ENCODE measurements at regions not wholly inside any gene's neighbourhood (a gene's known extent, or its start where the extent isn't known, plus 50 kb on each side); places are given as distances from the start of the nearest gene placed in this dataset.
A peak's percentile ranks its signal among the peaks of the same experiment; 100 is the strongest.
"Not testable (repeated sequence)": the region's sequence is repeated elsewhere in the genome, so short reads cannot be mapped to it uniquely, and the experiment has no call there.

DNA sequence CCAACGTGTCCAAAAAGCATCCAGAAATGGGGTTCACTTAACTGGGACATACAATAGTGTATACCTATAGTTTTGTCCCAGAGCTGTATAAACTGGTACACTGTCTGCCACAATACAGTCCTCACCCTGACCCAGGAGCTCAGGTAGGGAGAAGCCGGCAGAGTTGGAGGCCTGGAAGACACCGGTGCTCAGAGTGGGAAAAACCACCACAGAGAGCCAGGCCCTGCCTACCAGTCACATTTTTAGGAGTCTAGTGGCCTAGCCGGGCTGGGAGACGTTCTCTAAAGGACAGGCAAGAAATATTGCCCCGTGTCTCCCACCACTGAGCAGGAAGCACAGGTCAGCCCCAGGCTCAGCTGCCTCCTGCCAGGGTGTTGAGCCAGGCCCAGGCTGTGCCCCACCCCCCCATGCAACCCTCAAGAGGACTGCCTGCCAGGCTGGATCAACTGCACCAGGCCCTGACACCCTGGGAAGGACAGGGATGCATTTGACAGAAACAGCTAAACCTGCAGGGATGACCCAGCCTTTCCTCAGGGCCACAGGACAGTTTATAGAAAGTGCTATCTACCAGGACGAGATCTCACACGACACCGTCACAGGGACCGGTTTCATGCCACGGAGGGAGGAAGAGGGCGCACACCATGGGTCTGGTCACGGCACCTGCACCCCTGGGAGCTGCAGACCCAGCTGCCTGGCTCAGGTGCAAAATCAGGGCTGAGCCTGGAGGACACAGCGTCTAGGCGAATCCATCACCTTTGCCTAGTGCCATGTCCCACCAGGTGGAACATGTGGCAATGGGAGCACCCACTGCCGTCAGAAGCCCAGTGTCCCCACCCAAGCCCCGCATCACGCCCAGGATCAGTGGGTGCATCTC lies 89.9 kb downstream of the TMEM18 start:
- Mint-ChIP-seq H3K4me1 (peaks cover 13% of the 10 kb centered on the region), H3K36me3 (no peaks in the 10 kb centered on the region), H3K4me3 (no peak overlapping the region), H3K27me3 (peaks cover 1% of the 10 kb centered on the region), H3K27ac (no peak overlapping the region), H3K9me3 (no peaks in the 10 kb centered on the region)

DNA sequence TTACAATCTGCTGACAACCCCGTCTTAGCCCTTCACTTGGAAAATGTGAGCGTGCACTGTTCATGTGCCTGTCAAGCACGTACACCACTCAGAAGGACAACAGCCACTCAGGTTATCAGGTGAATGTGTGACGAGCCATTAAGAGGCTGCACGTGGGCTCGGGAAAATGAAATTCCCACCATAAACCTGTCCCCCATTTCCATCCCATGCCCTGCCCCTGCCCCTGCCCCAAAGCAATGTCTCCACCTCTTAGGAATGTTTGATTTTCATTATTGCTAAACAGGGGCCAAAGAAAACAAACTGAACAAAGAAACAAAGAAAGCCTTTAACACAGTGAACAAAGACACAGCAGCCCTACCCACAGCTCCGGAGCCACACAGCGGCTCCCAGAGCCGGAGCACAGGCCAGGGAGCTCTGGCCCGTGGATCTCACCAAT lies 90.5 kb downstream of the TMEM18 start:
- no peaks in the 10 kb centered on the region for H3K36me3 Mint-ChIP-seq
- peaks cover 1% of the 10 kb centered on the region for H3K27me3 Mint-ChIP-seq
- no peak overlapping the region for H3K4me3 Mint-ChIP-seq

DNA sequence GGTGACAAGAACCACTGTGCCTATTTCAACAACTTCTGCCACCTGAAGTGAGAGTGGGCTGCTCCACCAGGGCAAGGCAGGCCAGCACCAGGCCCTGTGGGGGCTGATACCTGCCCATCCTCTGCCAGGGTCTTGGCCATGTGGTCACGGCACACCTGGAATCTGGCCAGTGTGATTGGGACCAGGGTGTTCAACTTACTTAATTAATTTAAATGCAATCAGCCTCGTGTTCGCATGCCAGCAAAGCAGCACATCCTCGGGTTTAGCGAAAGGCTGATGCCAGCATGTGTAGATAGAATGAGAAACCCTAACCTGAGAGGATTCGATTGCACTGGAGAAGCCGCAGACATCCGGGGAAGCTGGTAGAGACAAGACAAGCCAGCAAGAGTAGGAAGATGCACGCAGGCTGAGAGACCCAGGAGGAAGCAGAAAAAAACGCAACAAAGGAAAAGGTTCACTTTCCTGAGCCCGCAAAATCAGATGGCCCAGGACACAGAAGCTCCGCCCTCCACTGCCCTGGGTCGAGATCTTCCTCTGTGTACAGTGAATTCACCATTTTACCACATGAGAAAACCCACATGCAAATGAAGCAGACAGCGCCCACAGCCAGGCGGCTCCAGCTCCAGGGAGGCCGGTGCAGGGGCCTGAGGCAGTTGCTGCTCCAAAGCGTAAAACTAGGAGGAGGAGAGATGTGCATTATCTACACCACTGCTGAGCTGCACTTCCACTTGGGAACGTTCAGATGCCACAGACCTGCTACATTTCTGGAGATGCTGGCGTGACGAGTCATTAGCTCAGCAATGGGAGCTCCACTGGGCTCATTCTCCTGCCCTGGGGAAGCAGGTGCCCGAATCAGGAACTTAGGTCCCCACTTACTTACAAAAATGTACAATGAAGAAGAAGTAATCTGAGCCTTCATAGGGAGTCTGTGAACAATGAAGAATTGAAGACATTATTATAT lies 92.1 kb downstream of the TMEM18 start:
- H3K27ac Mint-ChIP-seq: peak overlapping the region; percentile 12
- no peaks in the 10 kb centered on the region for H3K36me3 Mint-ChIP-seq
- peaks cover 1% of the 10 kb centered on the region for H3K27me3 Mint-ChIP-seq
- no peaks in the 10 kb centered on the region for H3K9me3 Mint-ChIP-seq
- peak overlapping the region; percentile 61 for H3K4me3 Mint-ChIP-seq
- peaks cover 13% of the 10 kb centered on the region for H3K4me1 Mint-ChIP-seq

More for the DNA sequence above, 90.5 kb downstream of the TMEM18 start:
- no peak overlapping the region for H3K27ac Mint-ChIP-seq
- H3K4me1 Mint-ChIP-seq: peaks cover 13% of the 10 kb centered on the region
- H3K9me3 Mint-ChIP-seq: no peaks in the 10 kb centered on the region

DNA sequence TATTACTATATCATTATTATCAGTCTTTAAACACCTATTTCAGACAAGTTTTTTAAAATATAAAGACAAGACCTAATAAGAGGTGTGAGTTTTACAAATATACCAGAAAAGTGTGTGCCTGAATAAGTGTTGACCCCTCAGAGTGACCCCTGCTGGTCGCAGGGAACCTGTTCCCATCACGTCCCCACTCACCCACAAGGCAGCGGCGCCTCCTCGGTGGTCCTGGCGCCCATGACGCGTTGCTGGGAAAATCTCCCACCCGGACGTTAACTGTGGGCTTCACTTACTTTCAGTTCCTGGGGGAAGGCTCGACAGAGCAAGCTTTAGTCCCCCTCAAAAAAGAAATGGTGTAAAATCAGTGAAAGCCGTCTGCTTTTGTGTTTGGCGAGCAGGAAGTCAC lies 93.5 kb downstream of the TMEM18 start:
- no peak overlapping the region for H3K27ac Mint-ChIP-seq
- no peaks in the 10 kb centered on the region for H3K9me3 Mint-ChIP-seq
- H3K4me1 Mint-ChIP-seq: peaks cover 13% of the 10 kb centered on the region
- peaks cover 1% of the 10 kb centered on the region for H3K27me3 Mint-ChIP-seq
- no peaks in the 10 kb centered on the region for H3K36me3 Mint-ChIP-seq
- no peak overlapping the region for H3K4me3 Mint-ChIP-seq

DNA sequence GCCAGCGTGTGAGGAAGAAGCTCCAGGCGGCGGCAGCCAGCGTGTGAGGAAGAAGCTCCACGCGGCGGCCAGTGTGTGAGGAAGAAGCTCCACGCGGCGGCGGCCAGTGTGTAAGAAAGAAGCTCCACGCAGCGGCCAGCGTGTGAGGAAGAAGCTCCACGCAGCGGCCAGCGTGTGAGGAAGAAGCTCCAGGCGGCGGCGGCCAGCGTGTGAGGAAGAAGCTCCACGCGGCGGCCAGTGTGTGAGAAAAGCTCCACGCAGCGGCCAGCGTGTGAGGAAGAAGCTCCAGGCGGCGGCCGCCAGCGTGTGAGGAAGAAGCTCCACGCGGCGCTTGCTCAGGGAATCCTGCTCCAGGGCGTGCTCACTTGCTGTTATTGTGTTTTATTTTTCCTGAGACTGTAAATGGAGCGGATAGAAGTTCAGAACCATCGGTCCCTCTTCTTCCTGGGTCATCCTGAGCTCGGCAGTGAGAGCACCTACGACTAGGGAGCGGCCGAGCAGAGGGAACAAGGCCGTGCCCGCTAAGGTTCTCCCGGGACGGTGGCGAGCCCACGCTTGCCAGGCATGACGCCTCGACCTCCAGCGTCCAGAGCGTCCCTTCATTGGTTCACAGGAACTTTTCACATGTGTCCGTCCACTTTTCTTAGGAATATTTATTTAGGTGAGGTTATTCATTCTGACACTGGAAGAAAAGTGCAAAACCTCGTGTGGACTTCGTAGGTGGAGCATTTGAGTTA lies 94.2 kb downstream of the TMEM18 start:
- H3K4me1 Mint-ChIP-seq: peaks cover 13% of the 10 kb centered on the region
- no peak overlapping the region for H3K27ac Mint-ChIP-seq
- H3K9me3 Mint-ChIP-seq: no peaks in the 10 kb centered on the region
- H3K27me3 Mint-ChIP-seq: peaks cover 1% of the 10 kb centered on the region
- no peak overlapping the region for H3K4me3 Mint-ChIP-seq
- H3K36me3 Mint-ChIP-seq: no peaks in the 10 kb centered on the region

DNA sequence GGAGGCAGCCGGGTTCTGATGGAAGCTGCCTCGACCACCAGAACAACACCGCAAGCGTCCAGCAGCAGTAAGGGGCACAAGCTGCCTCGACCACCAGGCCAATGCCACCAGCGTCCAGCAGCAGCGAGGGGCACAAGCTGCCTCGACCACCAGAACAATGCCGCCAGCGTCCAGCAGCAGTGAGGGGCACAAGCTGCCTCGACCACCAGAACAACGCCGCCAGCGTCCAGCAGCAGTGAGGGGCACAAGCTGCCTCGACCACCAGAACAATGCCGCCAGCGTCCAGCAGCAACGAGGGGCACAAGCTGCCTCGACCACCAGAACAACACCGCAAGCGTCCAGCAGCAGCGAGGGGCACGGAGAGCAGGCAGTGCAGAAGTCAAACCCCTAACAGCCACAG lies 94.9 kb downstream of the TMEM18 start:
- H3K27me3 Mint-ChIP-seq, H3K4me3 Mint-ChIP-seq, H3K9me3 Mint-ChIP-seq, H3K36me3 Mint-ChIP-seq, H3K27ac Mint-ChIP-seq: not testable (repeated sequence)
- peaks cover 13% of the 10 kb centered on the region for H3K4me1 Mint-ChIP-seq

DNA sequence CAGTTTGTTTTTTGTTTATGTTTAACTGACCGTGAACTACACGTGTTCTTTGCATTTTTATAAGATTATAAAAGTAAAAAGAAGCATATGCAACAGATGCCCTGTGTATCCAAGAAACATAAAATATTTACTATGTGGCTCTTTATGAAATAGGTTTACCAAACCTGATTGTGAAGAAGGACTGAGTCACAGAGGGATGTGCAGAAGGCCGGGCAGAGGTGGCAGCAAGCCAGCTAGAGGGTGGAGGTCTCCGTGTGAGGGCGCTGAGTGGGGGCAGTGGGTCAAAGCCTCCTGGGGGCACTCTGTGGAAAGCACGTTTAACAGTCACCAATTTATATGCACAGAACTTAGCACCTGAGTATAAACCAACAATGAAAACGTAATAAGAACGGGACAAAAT lies 97.2 kb downstream of the TMEM18 start:
- peaks cover 1% of the 10 kb centered on the region for H3K36me3 Mint-ChIP-seq
- peaks cover 4% of the 10 kb centered on the region for H3K4me1 Mint-ChIP-seq
- no peak overlapping the region for H3K27ac Mint-ChIP-seq
- no peak overlapping the region for H3K4me3 Mint-ChIP-seq
- no peaks in the 10 kb centered on the region for H3K27me3 Mint-ChIP-seq
- H3K9me3 Mint-ChIP-seq: no peaks in the 10 kb centered on the region

DNA sequence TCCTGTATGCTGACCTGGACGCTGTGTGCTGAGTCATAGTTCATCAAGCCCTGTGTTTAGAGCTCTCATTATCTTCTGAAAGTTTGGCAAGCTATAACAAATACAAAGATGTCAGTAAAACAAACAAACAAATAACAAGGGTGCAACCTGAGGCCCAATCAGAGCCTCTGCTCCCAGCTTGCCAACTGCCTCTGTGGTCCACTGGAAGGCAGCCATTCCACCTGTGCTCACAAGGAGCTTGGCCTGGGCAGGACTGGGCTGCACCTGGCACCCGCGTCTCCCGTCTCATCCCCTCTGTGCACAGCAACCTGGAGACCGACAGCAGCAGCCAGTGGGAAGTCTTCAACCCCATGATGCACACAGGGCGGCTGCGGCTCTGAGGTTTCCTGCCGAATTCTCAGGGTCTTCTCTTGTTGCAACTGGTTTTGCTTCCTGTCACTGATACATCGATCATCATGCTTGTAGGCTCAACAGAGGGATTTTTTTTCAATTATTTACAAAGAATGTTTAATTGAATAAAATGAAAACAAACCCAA lies 97.8 kb downstream of the TMEM18 start:
- no peak overlapping the region for H3K27ac Mint-ChIP-seq

DNA sequence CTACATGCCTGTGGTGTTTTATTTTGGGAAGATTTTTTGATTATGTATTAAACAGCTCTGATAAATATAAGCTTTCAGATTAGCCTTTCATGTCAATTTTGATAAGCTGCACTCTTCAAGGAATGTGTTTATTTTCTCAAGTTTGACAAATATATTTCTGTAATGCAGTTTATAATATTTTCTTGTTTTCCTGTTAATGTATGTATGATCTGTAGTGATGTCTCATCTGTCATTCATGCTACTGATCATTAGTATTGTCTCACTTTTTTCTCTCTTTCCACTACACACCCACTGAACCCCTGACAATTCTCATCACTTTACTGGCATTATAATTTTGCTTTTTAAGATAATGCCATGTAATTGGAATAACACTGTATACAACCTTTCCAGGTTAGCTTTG lies 100.9 kb downstream of the TMEM18 start:
- Mint-ChIP-seq H3K27me3 (peaks cover 7% of the 10 kb centered on the region), H3K9me3 (peaks cover 5% of the 10 kb centered on the region), H3K27ac (no peak overlapping the region), H3K36me3 (peaks cover 3% of the 10 kb centered on the region), H3K4me1 (no peaks in the 10 kb centered on the region), H3K4me3 (no peak overlapping the region)

More for the DNA sequence above, 97.8 kb downstream of the TMEM18 start:
- Mint-ChIP-seq H3K36me3 (peaks cover 1% of the 10 kb centered on the region), H3K27me3 (peaks cover 1% of the 10 kb centered on the region), H3K9me3 (no peaks in the 10 kb centered on the region), H3K4me3 (no peak overlapping the region), H3K4me1 (no peaks in the 10 kb centered on the region)

DNA sequence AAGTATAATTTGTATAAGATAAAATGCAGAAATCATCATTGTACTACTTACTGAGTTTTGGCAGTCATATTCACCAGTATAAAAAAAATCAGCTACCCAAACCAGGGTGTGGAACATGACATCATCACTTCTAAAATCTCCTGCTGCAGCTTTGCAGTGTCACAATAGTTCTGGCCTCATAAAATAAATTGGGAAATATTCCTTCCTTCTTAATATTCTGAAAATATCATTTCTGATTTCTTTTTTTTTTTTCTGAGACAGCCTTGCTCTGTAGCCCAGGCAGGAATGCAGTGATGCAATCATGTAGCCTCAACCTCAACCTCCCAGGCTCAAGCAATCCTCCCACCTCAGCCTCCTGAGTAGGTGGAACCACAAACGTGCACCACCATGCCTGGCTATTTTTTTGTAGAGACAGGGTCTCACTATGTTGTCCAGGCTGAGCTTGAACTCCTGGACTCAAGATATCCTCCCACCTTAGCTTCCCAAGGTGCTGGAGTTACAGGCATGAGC lies 101.4 kb downstream of the TMEM18 start:
- H3K27ac Mint-ChIP-seq: no peak overlapping the region
- peaks cover 6% of the 10 kb centered on the region for H3K9me3 Mint-ChIP-seq
- no peaks in the 10 kb centered on the region for H3K4me1 Mint-ChIP-seq
- H3K36me3 Mint-ChIP-seq: peaks cover 3% of the 10 kb centered on the region
- H3K27me3 Mint-ChIP-seq: peaks cover 12% of the 10 kb centered on the region
- H3K4me3 Mint-ChIP-seq: no peak overlapping the region

DNA sequence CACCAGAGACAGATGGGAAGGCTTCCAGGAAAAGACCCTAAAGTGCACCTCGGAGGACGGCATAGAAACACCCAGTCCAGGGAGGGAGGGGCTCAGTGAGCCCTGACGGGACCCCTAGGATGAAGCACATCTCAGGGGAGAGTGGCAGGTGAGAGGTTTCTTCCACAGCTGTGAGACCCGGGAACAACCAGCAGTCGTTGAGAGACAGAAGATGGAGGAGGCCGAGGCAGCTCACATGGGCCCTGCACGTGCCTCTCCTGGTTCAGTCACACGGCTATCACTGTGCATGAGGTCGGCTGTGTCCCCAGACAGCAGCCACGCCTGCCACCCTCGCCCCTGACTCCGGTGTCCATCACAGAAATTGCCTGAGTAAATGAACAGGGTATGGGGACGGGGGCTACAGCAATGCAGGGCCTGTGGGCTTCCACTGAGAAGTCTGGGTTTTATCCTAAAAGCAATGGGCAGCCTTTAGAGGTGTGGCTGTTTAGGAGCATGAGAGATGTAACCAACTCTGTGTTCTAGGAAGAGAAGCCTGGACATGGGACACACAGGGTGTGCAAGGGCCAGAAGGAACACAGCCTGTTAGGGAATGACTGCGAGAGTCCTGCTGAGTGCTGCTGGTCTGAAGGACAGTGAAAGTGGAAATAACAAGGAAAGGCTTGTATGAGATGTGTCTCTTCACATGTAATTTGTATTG lies 102.0 kb downstream of the TMEM18 start:
- Mint-ChIP-seq H3K27me3 (peaks cover 17% of the 10 kb centered on the region), H3K4me3 (no peak overlapping the region), H3K27ac (no peak overlapping the region), H3K9me3 (peaks cover 12% of the 10 kb centered on the region), H3K4me1 (no peaks in the 10 kb centered on the region), H3K36me3 (peaks cover 6% of the 10 kb centered on the region)

DNA sequence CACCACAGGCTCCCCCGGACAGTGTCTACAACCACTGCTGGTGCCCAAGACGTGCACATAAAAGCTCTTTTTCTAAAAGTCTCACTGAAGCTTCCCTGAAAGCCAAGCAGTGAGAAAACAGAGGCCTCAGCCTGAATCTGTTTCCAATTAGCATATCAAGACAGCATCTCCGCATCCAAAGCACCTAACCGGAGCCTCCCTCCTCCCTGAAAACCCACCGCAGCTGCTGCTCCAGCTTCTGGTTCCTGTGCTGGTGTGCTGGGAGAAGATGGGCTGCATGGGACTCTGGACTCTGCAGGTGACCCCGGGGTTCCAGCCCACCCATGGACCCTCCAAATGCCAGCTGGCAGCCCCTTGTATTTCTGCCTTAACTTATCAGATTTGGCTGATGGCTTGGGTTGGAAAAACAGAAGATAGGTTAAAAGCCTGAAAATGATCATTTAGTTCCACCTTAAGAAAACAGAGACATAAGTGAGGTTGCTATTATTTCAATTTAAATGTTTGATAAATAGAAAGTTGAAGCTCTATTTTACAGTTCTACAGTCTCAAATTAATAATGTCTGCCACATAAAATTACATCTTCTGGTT lies 103.3 kb downstream of the TMEM18 start:
- peaks cover 14% of the 10 kb centered on the region for H3K9me3 Mint-ChIP-seq
- H3K4me3 Mint-ChIP-seq: no peak overlapping the region
- H3K27me3 Mint-ChIP-seq: peaks cover 22% of the 10 kb centered on the region
- no peak overlapping the region for H3K27ac Mint-ChIP-seq
- peaks cover 6% of the 10 kb centered on the region for H3K36me3 Mint-ChIP-seq
- no peaks in the 10 kb centered on the region for H3K4me1 Mint-ChIP-seq

DNA sequence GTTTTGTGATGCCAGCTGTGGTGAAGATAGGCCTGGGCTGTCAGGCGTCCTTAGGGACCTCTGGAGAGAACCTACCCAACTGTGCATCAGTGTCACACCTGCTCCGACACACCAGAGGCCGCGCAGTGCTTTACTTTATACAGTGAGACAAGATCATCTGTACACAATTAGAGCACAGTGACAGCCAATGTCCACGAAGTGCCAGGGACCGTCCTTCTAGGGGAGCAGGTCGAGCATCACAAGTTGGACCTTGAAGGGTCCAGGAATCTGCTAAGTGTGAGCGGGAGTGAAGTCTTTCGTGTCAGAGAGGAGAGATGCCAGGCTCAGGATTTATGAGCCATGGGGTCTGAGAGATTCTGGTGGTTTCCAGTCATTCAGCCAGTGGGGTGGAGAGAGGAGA lies 104.2 kb downstream of the TMEM18 start:
- Mint-ChIP-seq H3K27me3 (peaks cover 22% of the 10 kb centered on the region), H3K9me3 (peaks cover 14% of the 10 kb centered on the region), H3K4me3 (no peak overlapping the region), H3K27ac (no peak overlapping the region), H3K36me3 (peaks cover 6% of the 10 kb centered on the region), H3K4me1 (no peaks in the 10 kb centered on the region)

DNA sequence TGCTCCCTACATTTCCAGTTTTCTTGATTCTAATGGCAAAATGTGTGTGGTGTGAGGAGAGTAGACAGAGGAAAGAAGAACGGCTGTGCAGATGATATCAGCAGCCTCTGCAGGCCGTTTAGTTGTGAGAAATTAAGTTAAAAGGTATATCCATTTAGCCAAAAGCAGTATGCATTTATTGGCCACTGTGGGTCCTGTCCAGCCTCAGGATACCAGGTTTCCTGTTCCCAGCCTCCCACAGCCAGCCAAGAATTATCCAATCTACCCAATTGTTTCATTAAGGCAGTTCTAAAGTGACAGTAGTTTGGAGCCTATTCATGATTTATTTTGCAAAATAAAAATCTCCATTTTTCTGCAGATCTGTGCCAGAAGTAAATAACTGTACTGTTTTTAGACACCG lies 107.5 kb downstream of the TMEM18 start:
- Mint-ChIP-seq H3K27me3 (peaks cover 35% of the 10 kb centered on the region), H3K9me3 (peaks cover 14% of the 10 kb centered on the region), H3K4me3 (no peak overlapping the region), H3K4me1 (no peaks in the 10 kb centered on the region), H3K27ac (no peak overlapping the region), H3K36me3 (peaks cover 5% of the 10 kb centered on the region)

Measured in activated naive CD4-positive, alpha-beta T cell treated with anti-CD3 and anti-CD28 coated beads, Interleukin-2, amount 50 U/mL, for 24 hours (primary cell).